ENCODE measurements at regions not wholly inside any gene's neighbourhood (a gene's known extent, or its start where the extent isn't known, plus 50 kb on each side); places are given as distances from the start of the nearest gene placed in this dataset.

DNA sequence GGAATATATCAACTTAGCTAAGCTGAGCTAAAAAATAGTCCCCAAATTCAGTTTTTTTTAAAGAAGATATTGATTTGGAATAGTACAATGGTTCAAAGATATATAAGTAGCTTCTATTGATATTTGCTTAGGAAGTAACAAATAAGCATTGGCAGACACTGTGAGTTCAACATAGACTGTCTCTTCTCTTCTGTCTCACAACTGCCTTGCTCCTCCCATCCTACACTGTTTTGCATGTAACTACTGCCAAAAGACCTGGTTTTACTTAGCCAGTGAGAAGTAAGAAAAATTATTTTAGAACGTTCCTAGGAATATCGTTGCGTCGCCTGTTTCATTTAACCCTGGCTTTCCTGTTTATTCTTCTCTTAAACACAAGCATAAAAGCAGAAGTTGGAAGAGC lies 859.0 kb upstream of the SPRY2 start:
- Histone ChIP-seq H3K27ac (ENCODE audit: insufficient read depth in 1 of 2, low read depth in 1 of 2, low read length in 2 of 2, poor library complexity in 1 of 2, severe bottlenecking in 2 of 2) (no peak overlapping the region), H3K4me1 (ENCODE audit: control extremely low read depth in 1 of 4, control insufficient read depth in 4 of 4, insufficient read depth in 4 of 4, low read length in 3 of 4) (no peaks in the 10 kb centered on the region), H3K9me3 (ENCODE audit: control extremely low read depth in 1 of 5, control insufficient read depth in 4 of 5, insufficient read depth in 2 of 5, low read depth in 1 of 5, low read length in 4 of 5) (no peaks in the 10 kb centered on the region), H3K4me3 (ENCODE audit: control insufficient read depth in 1 of 7, extremely low read depth in 1 of 7, insufficient read depth in 4 of 7, low read depth in 2 of 7, low read length in 6 of 7) (no peak overlapping the region), H3K36me3 (ENCODE audit: control insufficient read depth in 4 of 4, insufficient read depth in 4 of 4, low read length in 3 of 4) (no peaks in the 10 kb centered on the region), H3K27me3 (replicated peaks in 2 of 5; ENCODE audit: control insufficient read depth in 4 of 5, insufficient read depth in 5 of 5, low read length in 4 of 5) (no peaks in the 10 kb centered on the region)
- no peak for DNase-seq
- no CpG with 5 or more reads among the region's 4 CpGs for WGBS (ENCODE audit: insufficient coverage)
- CTCF ChIA-PET, result no interaction called here
- POLR2A ChIA-PET, result no interaction called here

DNA sequence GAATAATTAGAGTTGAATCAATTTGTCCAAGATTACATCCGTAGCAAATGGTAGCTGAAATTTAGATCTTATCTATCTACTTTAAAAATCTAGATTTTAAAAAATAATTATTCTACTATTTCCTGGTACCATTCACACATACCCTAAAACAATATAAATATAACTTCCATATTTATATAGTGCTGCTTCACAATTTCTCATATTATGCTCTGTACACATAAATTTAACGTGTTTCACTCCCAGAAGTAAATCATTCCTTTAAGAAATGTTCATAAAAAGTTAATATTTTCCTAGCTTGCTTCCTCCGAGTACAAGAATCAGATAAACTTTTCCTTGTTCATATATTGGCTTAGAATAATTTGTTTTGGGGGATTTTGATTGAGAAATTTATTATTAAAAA lies 857.0 kb upstream of the SPRY2 start:
- Histone ChIP-seq H3K4me1 (ENCODE audit: control extremely low read depth in 1 of 4, control insufficient read depth in 4 of 4, insufficient read depth in 4 of 4, low read length in 3 of 4) (no peaks in the 10 kb centered on the region), H3K27me3 (replicated peaks in 2 of 5; ENCODE audit: control insufficient read depth in 4 of 5, insufficient read depth in 5 of 5, low read length in 4 of 5) (no peaks in the 10 kb centered on the region), H3K9me3 (ENCODE audit: control extremely low read depth in 1 of 5, control insufficient read depth in 4 of 5, insufficient read depth in 2 of 5, low read depth in 1 of 5, low read length in 4 of 5) (no peaks in the 10 kb centered on the region), H3K4me3 (ENCODE audit: control insufficient read depth in 1 of 7, extremely low read depth in 1 of 7, insufficient read depth in 4 of 7, low read depth in 2 of 7, low read length in 6 of 7) (no peak overlapping the region), H3K36me3 (ENCODE audit: control insufficient read depth in 4 of 4, insufficient read depth in 4 of 4, low read length in 3 of 4) (no peaks in the 10 kb centered on the region), H3K27ac (ENCODE audit: insufficient read depth in 1 of 2, low read depth in 1 of 2, low read length in 2 of 2, poor library complexity in 1 of 2, severe bottlenecking in 2 of 2) (no peak overlapping the region)
- DNase-seq, result no peak
- ChIA-PET CTCF (no interaction called here), POLR2A (no interaction called here)
- WGBS (ENCODE audit: insufficient coverage), result 100% methylated on average over 1 of the region's 3 CpGs

DNA sequence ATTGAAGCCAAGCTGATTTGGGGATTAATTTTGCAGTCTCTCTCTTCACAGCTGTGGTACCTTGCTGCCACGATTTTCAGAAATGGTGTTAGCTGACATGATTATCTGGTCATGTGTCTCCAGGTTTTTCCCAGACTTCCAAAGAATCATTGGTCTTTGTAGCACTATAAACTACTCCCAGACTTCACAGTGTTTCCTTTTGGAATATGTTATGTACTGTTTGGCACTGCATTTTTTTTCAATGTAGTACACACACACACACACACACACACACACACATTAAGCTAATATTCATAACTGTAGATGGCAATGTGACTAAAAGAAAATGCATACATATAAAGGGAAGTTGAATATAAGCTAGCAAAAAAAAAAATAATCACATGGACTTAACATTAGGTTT lies 856.6 kb upstream of the SPRY2 start:
- no peaks in the 10 kb centered on the region for H3K36me3 ChIP-seq (ENCODE audit: control insufficient read depth in 4 of 4, insufficient read depth in 4 of 4, low read length in 3 of 4)
- no peaks in the 10 kb centered on the region for H3K4me1 ChIP-seq (ENCODE audit: control extremely low read depth in 1 of 4, control insufficient read depth in 4 of 4, insufficient read depth in 4 of 4, low read length in 3 of 4)
- WGBS (ENCODE audit: insufficient coverage), result 100% methylated on average over 1 of the region's 1 CpG
- no peaks in the 10 kb centered on the region for H3K9me3 ChIP-seq (ENCODE audit: control extremely low read depth in 1 of 5, control insufficient read depth in 4 of 5, insufficient read depth in 2 of 5, low read depth in 1 of 5, low read length in 4 of 5)
- POLR2A ChIA-PET, result no interaction called here
- DNase-seq, result no peak
- H3K4me3 ChIP-seq (ENCODE audit: control insufficient read depth in 1 of 7, extremely low read depth in 1 of 7, insufficient read depth in 4 of 7, low read depth in 2 of 7, low read length in 6 of 7), result no peak overlapping the region
- CTCF ChIA-PET, result no interaction called here
- no peak overlapping the region for H3K27ac ChIP-seq (ENCODE audit: insufficient read depth in 1 of 2, low read depth in 1 of 2, low read length in 2 of 2, poor library complexity in 1 of 2, severe bottlenecking in 2 of 2)
- H3K27me3 ChIP-seq (replicated peaks in 2 of 5; ENCODE audit: control insufficient read depth in 4 of 5, insufficient read depth in 5 of 5, low read length in 4 of 5), result no peaks in the 10 kb centered on the region

DNA sequence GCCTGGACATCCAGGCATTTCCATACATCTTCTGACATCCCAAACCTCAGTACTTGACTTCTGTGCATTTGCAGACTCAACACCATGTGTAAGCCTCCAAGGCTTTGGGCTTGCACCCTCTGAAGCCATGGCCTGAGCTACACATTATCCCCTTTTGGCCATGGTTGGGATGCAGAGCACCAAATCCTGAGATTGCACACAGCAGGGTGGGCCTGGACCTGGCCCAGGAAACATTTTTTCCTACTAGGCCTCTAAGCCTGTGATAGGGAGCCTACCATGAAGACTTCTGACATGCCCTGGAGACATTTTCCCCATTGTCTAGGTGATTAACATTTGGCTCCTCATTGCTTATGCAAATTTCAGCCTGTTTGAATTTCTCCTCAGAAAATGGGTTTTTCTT lies 853.4 kb upstream of the SPRY2 start:
- DNase-seq, result no peak
- no peaks in the 10 kb centered on the region for H3K4me1 ChIP-seq (ENCODE audit: control extremely low read depth in 1 of 4, control insufficient read depth in 4 of 4, insufficient read depth in 4 of 4, low read length in 3 of 4)
- no peak overlapping the region for H3K27ac ChIP-seq (ENCODE audit: insufficient read depth in 1 of 2, low read depth in 1 of 2, low read length in 2 of 2, poor library complexity in 1 of 2, severe bottlenecking in 2 of 2)
- H3K4me3 ChIP-seq (ENCODE audit: control insufficient read depth in 1 of 7, extremely low read depth in 1 of 7, insufficient read depth in 4 of 7, low read depth in 2 of 7, low read length in 6 of 7), result no peak overlapping the region
- H3K9me3 ChIP-seq (ENCODE audit: control extremely low read depth in 1 of 5, control insufficient read depth in 4 of 5, insufficient read depth in 2 of 5, low read depth in 1 of 5, low read length in 4 of 5), result no peaks in the 10 kb centered on the region
- CTCF ChIA-PET, result no interaction called here
- no peaks in the 10 kb centered on the region for H3K27me3 ChIP-seq (replicated peaks in 2 of 5; ENCODE audit: control insufficient read depth in 4 of 5, insufficient read depth in 5 of 5, low read length in 4 of 5)
- POLR2A ChIA-PET, result no interaction called here
- no peaks in the 10 kb centered on the region for H3K36me3 ChIP-seq (ENCODE audit: control insufficient read depth in 4 of 4, insufficient read depth in 4 of 4, low read length in 3 of 4)

DNA sequence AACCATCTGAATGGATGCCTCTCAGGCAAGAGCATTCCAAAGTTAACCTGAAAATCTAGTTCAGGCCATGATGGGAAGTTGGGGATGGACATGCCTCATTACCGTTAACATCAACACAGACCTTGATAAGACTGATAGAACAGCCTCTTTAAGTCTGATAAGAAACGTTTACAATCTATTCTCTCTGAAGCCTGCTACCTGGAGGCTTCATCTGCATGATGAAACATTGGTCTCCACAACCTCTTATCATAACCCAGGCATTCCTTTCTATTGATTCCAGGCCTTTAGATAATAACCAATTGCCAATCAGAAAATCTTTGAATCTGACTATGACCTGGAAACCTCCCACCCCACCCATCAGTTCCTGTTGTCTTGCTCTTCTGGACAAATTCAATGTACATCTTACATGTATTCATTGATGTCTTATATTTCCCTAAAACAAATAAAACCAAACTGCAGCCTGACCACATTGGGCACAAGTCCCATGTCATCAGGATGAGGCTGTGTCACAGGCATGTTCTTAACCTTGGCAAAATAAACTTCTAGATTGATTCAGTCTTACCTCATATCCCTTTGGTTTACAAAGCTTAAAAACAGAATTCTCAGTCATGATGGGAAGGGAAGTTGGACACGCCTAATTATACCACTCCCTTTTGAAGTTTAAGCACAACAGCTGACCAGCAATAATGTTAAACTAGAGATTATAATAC lies 843.8 kb upstream of the SPRY2 start:
- POLR2A ChIA-PET, result no interaction called here
- Histone ChIP-seq H3K27ac (ENCODE audit: insufficient read depth in 1 of 2, low read depth in 1 of 2, low read length in 2 of 2, poor library complexity in 1 of 2, severe bottlenecking in 2 of 2) (no peak overlapping the region), H3K27me3 (replicated peaks in 2 of 5; ENCODE audit: control insufficient read depth in 4 of 5, insufficient read depth in 5 of 5, low read length in 4 of 5) (no peaks in the 10 kb centered on the region), H3K4me3 (ENCODE audit: control insufficient read depth in 1 of 7, extremely low read depth in 1 of 7, insufficient read depth in 4 of 7, low read depth in 2 of 7, low read length in 6 of 7) (no peak overlapping the region), H3K9me3 (ENCODE audit: control extremely low read depth in 1 of 5, control insufficient read depth in 4 of 5, insufficient read depth in 2 of 5, low read depth in 1 of 5, low read length in 4 of 5) (no peaks in the 10 kb centered on the region), H3K36me3 (ENCODE audit: control insufficient read depth in 4 of 4, insufficient read depth in 4 of 4, low read length in 3 of 4) (no peaks in the 10 kb centered on the region), H3K4me1 (ENCODE audit: control extremely low read depth in 1 of 4, control insufficient read depth in 4 of 4, insufficient read depth in 4 of 4, low read length in 3 of 4) (no peaks in the 10 kb centered on the region)
- 57% methylated on average over 2 of the region's 3 CpGs for WGBS (ENCODE audit: insufficient coverage)
- no peak for DNase-seq
- CTCF ChIA-PET, result no interaction called here

DNA sequence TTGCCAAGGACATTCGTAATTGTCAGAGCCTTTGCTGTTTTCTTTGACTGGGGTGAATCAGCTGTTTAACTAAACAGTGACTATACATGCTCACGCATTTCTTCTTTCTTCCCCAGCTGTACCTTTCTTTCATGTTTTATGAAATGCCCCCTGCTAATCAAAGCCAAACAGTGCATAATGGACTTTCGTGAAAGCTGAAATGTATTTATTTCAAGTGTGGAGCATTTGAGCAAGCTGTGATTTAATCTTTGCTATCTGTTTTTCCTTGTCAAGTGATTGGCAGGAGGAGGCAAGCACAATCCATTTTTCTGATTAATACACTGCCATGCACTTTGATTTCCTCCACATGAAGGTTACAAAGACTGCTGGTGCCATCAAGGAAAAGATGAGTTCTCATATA lies 831.7 kb upstream of the SPRY2 start:
- CTCF ChIA-PET, result interaction anchor here (1.3 kb wide), 1 partner anchor 369 kb away, joined by 3 read pairs; no protein-coding TSS in a partner anchor
- WGBS (ENCODE audit: insufficient coverage), result 91% methylated on average over 1 of the region's 3 CpGs

DNA sequence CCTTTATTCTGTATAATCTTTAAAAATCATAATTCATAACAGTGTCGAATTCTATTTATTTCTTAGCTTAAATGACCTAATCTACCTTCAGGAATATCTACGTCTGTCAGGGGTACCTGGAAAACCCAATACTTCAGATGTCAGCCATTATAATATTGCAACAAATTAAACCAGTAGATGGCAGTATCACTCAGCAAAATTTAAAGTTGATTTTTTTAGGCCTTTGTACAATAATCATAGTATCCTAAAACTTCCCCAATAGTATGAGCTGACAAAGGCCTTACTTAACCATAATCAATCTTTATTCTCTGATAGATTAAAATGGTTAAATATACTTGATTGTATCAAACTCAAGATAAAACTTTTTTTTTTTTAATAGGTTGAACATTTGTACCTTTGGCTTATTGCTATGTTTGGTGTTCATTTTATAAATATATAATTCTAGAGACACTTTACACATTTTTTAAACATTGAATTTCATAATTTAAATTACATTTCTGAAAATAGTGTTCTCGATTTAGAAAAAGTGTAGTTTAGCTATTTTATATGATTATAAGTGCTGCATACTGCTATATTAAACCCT lies 830.2 kb upstream of the SPRY2 start:
- CTCF ChIA-PET, result interaction anchor here (1.0 to 1.6 kb wide), 5 partner anchors 10 to 702 kb away, joined by 3 to 7 read pairs (median 3); no protein-coding TSS in a partner anchor
- WGBS (ENCODE audit: insufficient coverage), result no CpG with 5 or more reads among the region's 3 CpGs
- POLR2A ChIA-PET, result no interaction called here
- no peaks in the 10 kb centered on the region for H3K36me3 ChIP-seq (ENCODE audit: control insufficient read depth in 4 of 4, insufficient read depth in 4 of 4, low read length in 3 of 4)
- peak; percentile 9 to 21 (median 16) for DNase-seq
- H3K4me1 ChIP-seq (ENCODE audit: control extremely low read depth in 1 of 4, control insufficient read depth in 4 of 4, insufficient read depth in 4 of 4, low read length in 3 of 4), result no peaks in the 10 kb centered on the region
- no peaks in the 10 kb centered on the region for H3K9me3 ChIP-seq (ENCODE audit: control extremely low read depth in 1 of 5, control insufficient read depth in 4 of 5, insufficient read depth in 2 of 5, low read depth in 1 of 5, low read length in 4 of 5)
- no peak overlapping the region for H3K4me3 ChIP-seq (ENCODE audit: control insufficient read depth in 1 of 7, extremely low read depth in 1 of 7, insufficient read depth in 4 of 7, low read depth in 2 of 7, low read length in 6 of 7)
- H3K27ac ChIP-seq (ENCODE audit: insufficient read depth in 1 of 2, low read depth in 1 of 2, low read length in 2 of 2, poor library complexity in 1 of 2, severe bottlenecking in 2 of 2), result no peak overlapping the region
- no peaks in the 10 kb centered on the region for H3K27me3 ChIP-seq (replicated peaks in 2 of 5; ENCODE audit: control insufficient read depth in 4 of 5, insufficient read depth in 5 of 5, low read length in 4 of 5)

More for the DNA sequence above, 831.7 kb upstream of the SPRY2 start:
- Histone ChIP-seq H3K9me3 (ENCODE audit: control extremely low read depth in 1 of 5, control insufficient read depth in 4 of 5, insufficient read depth in 2 of 5, low read depth in 1 of 5, low read length in 4 of 5) (no peaks in the 10 kb centered on the region), H3K4me1 (ENCODE audit: control extremely low read depth in 1 of 4, control insufficient read depth in 4 of 4, insufficient read depth in 4 of 4, low read length in 3 of 4) (no peaks in the 10 kb centered on the region), H3K27ac (ENCODE audit: insufficient read depth in 1 of 2, low read depth in 1 of 2, low read length in 2 of 2, poor library complexity in 1 of 2, severe bottlenecking in 2 of 2) (no peak overlapping the region), H3K4me3 (ENCODE audit: control insufficient read depth in 1 of 7, extremely low read depth in 1 of 7, insufficient read depth in 4 of 7, low read depth in 2 of 7, low read length in 6 of 7) (no peak overlapping the region), H3K27me3 (replicated peaks in 2 of 5; ENCODE audit: control insufficient read depth in 4 of 5, insufficient read depth in 5 of 5, low read length in 4 of 5) (no peaks in the 10 kb centered on the region), H3K36me3 (ENCODE audit: control insufficient read depth in 4 of 4, insufficient read depth in 4 of 4, low read length in 3 of 4) (no peaks in the 10 kb centered on the region)
- no peak for DNase-seq
- POLR2A ChIA-PET, result interaction anchor here (0.6 kb wide), 1 partner anchor 429 kb away, joined by 4 read pairs; no protein-coding TSS in a partner anchor

Measured in common myeloid progenitor, CD34-positive (primary cell).